Type B pancreatic cell (in vitro differentiated cells): ENCODE measurements at regions not wholly inside any gene's neighbourhood (a gene's known extent, or its start where the extent isn't known, plus 50 kb on each side); places are given as distances from the start of the nearest gene placed in this dataset.

Source experiments
- DNase-seq: peaks from one replicate; pipeline ENCODE4 v3.0.0; 2021; ENCODE audit warnings: mixed read lengths; ENCODE audit not compliant: unreplicated experiment; ENCODE audit errors: extremely low spot score
- H3K27ac Mint-ChIP-seq: 2 replicates; pipeline ENCODE4 v1.8.0; 2021; ENCODE audit warnings: mild to moderate bottlenecking, mixed read lengths
- H3K27me3 Mint-ChIP-seq: 2 replicates; pipeline ENCODE4 v1.8.0; 2021; ENCODE audit warnings: mixed read lengths
- H3K36me3 Mint-ChIP-seq: 2 replicates; pipeline ENCODE4 v1.8.0; 2021; ENCODE audit warnings: mixed read lengths
- H3K4me1 Mint-ChIP-seq: one replicate; pipeline ENCODE4 v1.8.0; 2021; ENCODE audit warnings: mixed read lengths; ENCODE audit not compliant: unreplicated experiment
- H3K4me3 Mint-ChIP-seq: 2 replicates; pipeline ENCODE4 v1.8.0; 2021; ENCODE audit warnings: mild to moderate bottlenecking, mixed read lengths
- H3K9me3 Mint-ChIP-seq: 2 replicates; pipeline ENCODE4 v1.8.0; 2021; ENCODE audit warnings: mixed read lengths
- CTCF ChIP-seq: fragments of 200-600 bp; sonication (generic); conservative IDR thresholded peaks from 2 replicates; pipeline ENCODE4 v1.5.0; 2021; ENCODE audit warnings: antibody characterized with exemption, mild to moderate bottlenecking

- no peak for DNase-seq
- H3K36me3 Mint-ChIP-seq: no peaks in the 10 kb centered on the region
- no peak for TF ChIP-seq CTCF
- H3K4me1 Mint-ChIP-seq: no peaks in the 10 kb centered on the region
- H3K9me3 Mint-ChIP-seq: no peaks in the 10 kb centered on the region
- no peak overlapping the region for H3K4me3 Mint-ChIP-seq
- no peak overlapping the region for H3K27ac Mint-ChIP-seq
- H3K27me3 Mint-ChIP-seq: no peaks in the 10 kb centered on the region
These were observed 1672.7 kb upstream of the TMEFF2 start for GRCh38 chr2:193867454-193867853.

DNA sequence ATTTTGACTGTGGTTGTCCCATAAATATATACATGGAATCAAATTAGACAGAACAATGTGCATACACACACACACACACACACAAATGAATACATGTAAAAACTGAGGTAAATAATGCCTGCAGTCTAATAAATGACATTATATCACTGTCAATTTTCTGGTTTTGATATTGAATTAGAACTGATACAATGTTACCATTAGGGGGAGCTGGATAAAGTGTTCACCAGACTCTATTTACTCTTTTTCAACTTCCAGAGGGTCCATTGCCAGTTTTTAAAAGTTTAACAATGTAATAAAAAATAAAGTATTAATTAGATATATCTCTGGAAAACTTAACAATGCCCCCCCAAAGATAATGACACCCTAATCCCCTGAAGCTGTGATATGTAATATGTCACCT is 1666.8 kb upstream of the TMEFF2 start:
- Mint-ChIP-seq H3K4me1 (no peaks in the 10 kb centered on the region), H3K4me3 (no peak overlapping the region), H3K27me3 (no peaks in the 10 kb centered on the region), H3K27ac (no peak overlapping the region), H3K36me3 (no peaks in the 10 kb centered on the region), H3K9me3 (no peaks in the 10 kb centered on the region)
- TF ChIP-seq CTCF: no peak
- no peak for DNase-seq

DNA sequence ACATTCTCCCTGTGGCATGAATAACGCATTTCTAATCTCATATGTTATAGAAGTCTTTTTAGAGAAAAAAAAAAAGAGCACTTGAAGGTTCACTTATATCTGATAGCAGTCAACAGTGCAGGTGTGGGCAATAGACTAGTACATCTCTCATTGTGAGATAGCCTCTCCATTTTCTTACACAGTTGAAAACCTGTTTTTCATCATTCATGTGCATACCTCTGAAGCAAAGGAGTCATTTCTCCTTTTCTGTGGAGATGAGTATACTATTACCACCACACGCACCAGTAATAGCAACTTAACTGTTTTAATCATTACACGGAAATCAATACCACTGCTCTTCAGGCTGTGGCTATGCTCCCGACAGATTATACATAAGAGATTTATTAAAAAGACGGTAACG is 1653.3 kb upstream of the TMEFF2 start:
- DNase-seq: no peak
- Mint-ChIP-seq H3K4me3 (no peak overlapping the region), H3K9me3 (peaks cover 4% of the 10 kb centered on the region), H3K27ac (no peak overlapping the region), H3K36me3 (no peaks in the 10 kb centered on the region), H3K4me1 (peaks cover 4% of the 10 kb centered on the region), H3K27me3 (no peaks in the 10 kb centered on the region)
- no peak for TF ChIP-seq CTCF

DNA sequence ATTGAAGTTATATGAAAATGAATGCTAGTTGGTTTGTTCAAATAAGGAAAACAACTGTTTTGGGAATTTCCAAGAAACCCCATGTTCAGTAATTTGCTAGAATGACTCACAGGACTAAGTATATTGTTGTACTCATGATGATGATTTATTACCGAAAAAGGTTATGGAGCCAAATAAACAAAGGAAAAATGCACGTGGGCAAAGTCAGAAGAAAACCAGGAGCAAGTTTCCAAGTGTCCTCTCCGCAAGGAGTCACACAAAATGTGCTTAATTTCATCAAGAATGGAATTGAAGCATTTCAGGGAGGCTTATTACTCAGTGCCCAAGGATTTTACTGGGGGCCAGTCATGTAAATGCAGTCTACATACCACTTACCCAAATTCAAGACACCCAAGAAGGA is 1652.4 kb upstream of the TMEFF2 start:
- no peak for DNase-seq
- H3K4me3 Mint-ChIP-seq: no peak overlapping the region
- H3K27ac Mint-ChIP-seq: no peak overlapping the region
- no peak for TF ChIP-seq CTCF
- H3K27me3 Mint-ChIP-seq: no peaks in the 10 kb centered on the region
- H3K36me3 Mint-ChIP-seq: no peaks in the 10 kb centered on the region
- H3K4me1 Mint-ChIP-seq: peaks cover 4% of the 10 kb centered on the region
- H3K9me3 Mint-ChIP-seq: peaks cover 4% of the 10 kb centered on the region

DNA sequence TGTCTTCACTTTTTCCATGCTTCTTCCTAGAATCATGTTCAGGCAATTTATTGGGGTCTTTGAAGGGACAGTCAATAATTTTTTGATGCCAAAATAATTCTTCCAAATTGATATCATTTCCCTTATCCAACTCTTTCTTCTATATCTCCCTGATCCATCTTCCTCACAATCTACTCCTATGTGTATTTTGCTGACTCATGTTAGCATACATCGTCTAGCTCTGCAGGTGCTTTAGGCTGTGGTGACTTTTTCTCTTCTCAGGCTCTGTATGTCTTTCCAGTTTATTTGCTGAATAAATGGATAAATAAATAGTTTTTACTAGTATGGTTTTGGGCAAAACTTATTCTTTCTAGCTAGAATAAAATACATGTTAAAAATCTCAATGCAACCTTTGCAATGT is 1650.9 kb upstream of the TMEFF2 start:
- Mint-ChIP-seq H3K27ac (no peak overlapping the region), H3K9me3 (peaks cover 4% of the 10 kb centered on the region), H3K36me3 (no peaks in the 10 kb centered on the region), H3K27me3 (no peaks in the 10 kb centered on the region), H3K4me1 (peaks cover 4% of the 10 kb centered on the region), H3K4me3 (no peak overlapping the region)
- no peak for DNase-seq
- TF ChIP-seq CTCF: no peak

DNA sequence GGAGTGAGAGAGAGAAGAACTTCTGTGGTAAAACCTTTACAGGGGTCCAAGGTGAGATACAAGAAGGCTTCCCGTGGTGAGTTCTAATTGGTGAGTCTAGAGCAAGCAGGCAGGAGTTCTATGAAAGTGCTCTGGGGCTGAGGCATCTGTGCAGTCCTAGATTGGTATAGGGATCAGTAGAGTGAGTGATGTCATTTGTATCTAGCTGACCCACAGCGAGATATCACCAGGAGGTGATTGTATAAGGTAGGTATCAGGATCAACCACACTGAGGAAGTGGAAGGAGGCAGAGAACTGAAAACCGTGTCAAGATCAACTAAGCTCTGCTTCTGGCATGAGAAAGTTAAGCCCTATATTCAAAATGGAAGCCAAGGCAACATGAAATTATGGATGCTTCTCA is 1648.9 kb upstream of the TMEFF2 start:
- no peaks in the 10 kb centered on the region for H3K27me3 Mint-ChIP-seq
- no peaks in the 10 kb centered on the region for H3K36me3 Mint-ChIP-seq
- TF ChIP-seq CTCF: no peak
- peaks cover 4% of the 10 kb centered on the region for H3K4me1 Mint-ChIP-seq
- no peak overlapping the region for H3K27ac Mint-ChIP-seq
- DNase-seq: no peak
- peaks cover 4% of the 10 kb centered on the region for H3K9me3 Mint-ChIP-seq
- no peak overlapping the region for H3K4me3 Mint-ChIP-seq
